H1 (cell line): ENCODE measurements at regions not wholly inside any gene's neighbourhood (a gene's known extent, or its start where the extent isn't known, plus 50 kb on each side); places are given as distances from the start of the nearest gene placed in this dataset.

Experiments
- SRF ChIP-seq: IDR thresholded peaks from 2 replicates; pipeline ENCODE4 v1.6.1; 2011; ENCODE audit warnings: mild to moderate bottlenecking, low read depth, low read length, moderate library complexity
- TAF7 ChIP-seq: optimal IDR thresholded peaks from 2 replicates; pipeline ENCODE3; 2011; ENCODE audit warnings: low read depth, mild to moderate bottlenecking, inconsistent platforms, low read length, moderate library complexity, borderline replicate concordance
- ZNF274 ChIP-seq: IDR thresholded peaks from 2 replicates; pipeline ENCODE4 v1.7.0; 2012; ENCODE audit warnings: low read length, borderline replicate concordance; ENCODE audit errors: extremely low read depth
- TF ChIP-seq, protein P1 (sequence below): IDR thresholded peaks from 2 replicates; pipeline ENCODE4 v1.6.1; 2012; ENCODE audit warnings: inconsistent platforms
- TF ChIP-seq, protein P2 (sequence below), 3 experiments: IDR thresholded peaks; 1 replicate in 2 of 3; 2 replicates in 1 of 3; pipeline versions ENCODE4 v1.5.1 to v1.6.1; 2011; ENCODE audit warnings: low read length in 3 of 3, mild to moderate bottlenecking in 3 of 3, inconsistent platforms in 2 of 3, low read depth in 1 of 3, moderate library complexity in 1 of 3; ENCODE audit not compliant: insufficient read depth in 1 of 3; ENCODE audit errors: control extremely low read depth in 1 of 3

DNA sequence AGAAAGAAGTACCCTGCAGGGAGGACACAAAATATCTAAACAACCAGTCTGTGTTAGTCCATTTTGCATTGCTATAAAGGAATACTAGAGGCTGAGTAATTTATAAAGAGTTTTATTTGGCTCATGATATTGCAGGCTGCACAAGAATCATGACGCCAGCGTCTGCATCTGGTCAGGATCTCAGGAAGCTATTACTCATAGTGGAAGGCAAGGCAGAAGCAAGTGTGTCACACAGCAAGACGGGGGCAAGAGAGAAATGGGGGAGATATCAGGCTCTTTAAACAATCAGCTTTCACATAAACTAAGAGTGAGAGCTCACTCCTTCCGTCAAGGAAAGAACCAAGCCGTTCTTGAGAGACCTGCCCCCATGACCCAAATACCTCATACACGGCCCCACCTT lies 614.8 kb downstream of the ZIC1 start:
- TF ChIP-seq SRF (no peak), ZNF274 (no peak), TAF7 (no peak)
- TF ChIP-seq, protein P1, sequence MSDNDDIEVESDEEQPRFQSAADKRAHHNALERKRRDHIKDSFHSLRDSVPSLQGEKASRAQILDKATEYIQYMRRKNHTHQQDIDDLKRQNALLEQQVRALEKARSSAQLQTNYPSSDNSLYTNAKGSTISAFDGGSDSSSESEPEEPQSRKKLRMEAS, result no peak
- TF ChIP-seq, protein P2, sequence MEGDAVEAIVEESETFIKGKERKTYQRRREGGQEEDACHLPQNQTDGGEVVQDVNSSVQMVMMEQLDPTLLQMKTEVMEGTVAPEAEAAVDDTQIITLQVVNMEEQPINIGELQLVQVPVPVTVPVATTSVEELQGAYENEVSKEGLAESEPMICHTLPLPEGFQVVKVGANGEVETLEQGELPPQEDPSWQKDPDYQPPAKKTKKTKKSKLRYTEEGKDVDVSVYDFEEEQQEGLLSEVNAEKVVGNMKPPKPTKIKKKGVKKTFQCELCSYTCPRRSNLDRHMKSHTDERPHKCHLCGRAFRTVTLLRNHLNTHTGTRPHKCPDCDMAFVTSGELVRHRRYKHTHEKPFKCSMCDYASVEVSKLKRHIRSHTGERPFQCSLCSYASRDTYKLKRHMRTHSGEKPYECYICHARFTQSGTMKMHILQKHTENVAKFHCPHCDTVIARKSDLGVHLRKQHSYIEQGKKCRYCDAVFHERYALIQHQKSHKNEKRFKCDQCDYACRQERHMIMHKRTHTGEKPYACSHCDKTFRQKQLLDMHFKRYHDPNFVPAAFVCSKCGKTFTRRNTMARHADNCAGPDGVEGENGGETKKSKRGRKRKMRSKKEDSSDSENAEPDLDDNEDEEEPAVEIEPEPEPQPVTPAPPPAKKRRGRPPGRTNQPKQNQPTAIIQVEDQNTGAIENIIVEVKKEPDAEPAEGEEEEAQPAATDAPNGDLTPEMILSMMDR (IDR thresholded peaks at IDR 0.05; ENCODE audit: control extremely low read depth in 1 of 3, insufficient read depth in 1 of 3, low read depth in 1 of 3, low read length in 3 of 3), result no peak
